Rectal smooth muscle tissue (tissue), 1 donor: ENCODE measurements at regions not wholly inside any gene's neighbourhood (a gene's known extent, or its start where the extent isn't known, plus 50 kb on each side); places are given as distances from the start of the nearest gene placed in this dataset.

Experiments
- H3K27ac ChIP-seq: one replicate; pipeline ENCODE4 v1.7.0; 2013; ENCODE audit warnings: low read depth, low read length, inconsistent platforms
- H3K27me3 ChIP-seq: one replicate; pipeline ENCODE4 v1.7.0; 2013; ENCODE audit warnings: low read length; ENCODE audit not compliant: control insufficient read depth, insufficient read depth
- H3K36me3 ChIP-seq: one replicate; pipeline ENCODE4 v1.7.0; 2013; ENCODE audit warnings: low read length; ENCODE audit not compliant: control insufficient read depth, insufficient read depth
- H3K4me1 ChIP-seq: one replicate; pipeline ENCODE4 v1.7.0; 2013; ENCODE audit warnings: low read length; ENCODE audit not compliant: control insufficient read depth, insufficient read depth
- H3K4me3 ChIP-seq: one replicate; pipeline ENCODE4 v1.7.0; 2013; ENCODE audit warnings: low read length
- H3K9ac ChIP-seq: one replicate; pipeline ENCODE4 v1.7.0; 2013; ENCODE audit warnings: low read length

- H3K4me3 ChIP-seq = no peak overlapping the region
- H3K36me3 ChIP-seq = no peaks in the 10 kb centered on the region
- no peak overlapping the region for H3K27ac ChIP-seq
- H3K4me1 ChIP-seq = no peaks in the 10 kb centered on the region
- no peak overlapping the region for H3K9ac ChIP-seq
- no peaks in the 10 kb centered on the region for H3K27me3 ChIP-seq
These were observed 436.1 kb downstream of the BTBD3 start for GRCh38 chr20:12353842-12354241.

DNA sequence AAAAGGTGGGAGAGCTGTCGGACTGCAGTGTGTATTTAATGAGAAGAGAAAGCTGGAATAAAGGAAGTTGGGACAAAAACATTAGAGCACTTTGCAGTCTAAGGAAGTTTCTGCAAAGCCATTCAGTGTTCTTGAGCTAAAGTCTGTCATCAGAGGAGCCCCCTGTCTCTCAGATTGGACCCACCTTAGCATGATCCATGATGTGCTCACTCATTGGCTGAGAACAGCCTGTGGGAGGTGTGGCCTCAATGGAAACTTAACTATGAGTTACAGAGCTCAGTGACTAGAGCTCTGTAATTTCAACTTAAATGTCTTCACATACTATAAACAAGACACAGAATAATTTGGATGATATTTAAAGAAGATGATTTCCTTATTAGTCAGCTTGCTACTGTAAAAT, 437.0 kb downstream of the BTBD3 start:
- Histone ChIP-seq H3K27ac (no peak overlapping the region), H3K4me1 (no peaks in the 10 kb centered on the region), H3K27me3 (no peaks in the 10 kb centered on the region), H3K36me3 (no peaks in the 10 kb centered on the region), H3K4me3 (no peak overlapping the region), H3K9ac (no peak overlapping the region)

DNA sequence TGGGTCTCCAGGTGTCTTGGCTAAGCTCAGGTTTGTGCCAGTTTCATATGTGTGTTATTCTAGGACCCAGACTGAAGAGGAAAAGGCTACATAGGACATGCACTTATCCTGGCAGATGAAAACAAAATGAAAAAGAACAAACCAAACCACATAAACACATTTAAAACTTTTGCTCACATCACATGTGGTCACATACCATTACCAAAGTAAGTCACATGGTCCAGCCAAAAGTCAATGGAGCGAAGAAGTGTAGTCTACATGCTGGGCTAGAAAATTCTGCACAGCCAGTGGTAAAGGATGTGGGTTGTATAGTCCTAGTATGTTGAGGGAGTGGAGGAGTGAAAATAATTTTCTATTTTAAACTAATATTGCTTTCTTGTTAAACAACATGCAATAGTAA, 437.5 kb downstream of the BTBD3 start:
- Histone ChIP-seq H3K4me1 (no peaks in the 10 kb centered on the region), H3K27ac (no peak overlapping the region), H3K36me3 (no peaks in the 10 kb centered on the region), H3K4me3 (no peak overlapping the region), H3K9ac (no peak overlapping the region), H3K27me3 (no peaks in the 10 kb centered on the region)

DNA sequence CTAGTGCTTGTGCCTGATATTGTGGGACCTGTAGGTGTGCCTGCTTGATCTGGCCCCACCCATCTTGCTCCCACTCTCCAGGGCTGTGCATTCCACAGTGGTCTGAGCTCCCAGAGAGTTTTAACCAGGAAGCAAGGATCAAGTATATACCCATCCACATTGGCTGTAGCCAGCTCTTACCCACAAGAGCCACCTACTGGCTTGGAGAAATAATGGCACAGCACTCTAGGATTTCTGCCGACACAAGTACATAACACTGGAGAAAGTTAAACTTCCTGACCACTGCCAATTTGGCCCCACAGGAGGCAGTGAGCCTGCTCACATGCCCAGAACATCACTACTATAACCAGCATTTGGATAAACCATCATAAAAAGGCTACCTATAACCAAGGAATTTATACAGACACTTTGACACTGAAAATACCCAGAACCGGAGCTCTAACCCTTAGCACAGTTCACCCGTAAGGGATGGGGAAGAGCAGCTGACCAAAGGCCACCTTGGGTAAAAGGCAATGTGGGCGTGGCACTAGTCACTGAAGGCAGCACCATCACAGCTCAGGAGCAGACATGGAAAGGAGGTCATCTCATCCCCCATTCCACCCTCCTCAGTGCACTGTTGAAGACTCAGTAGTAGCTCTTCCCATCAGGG, 440.4 kb downstream of the BTBD3 start:
- H3K27ac ChIP-seq = no peak overlapping the region
- no peaks in the 10 kb centered on the region for H3K4me1 ChIP-seq
- H3K9ac ChIP-seq = no peak overlapping the region
- no peaks in the 10 kb centered on the region for H3K27me3 ChIP-seq
- no peak overlapping the region for H3K4me3 ChIP-seq
- no peaks in the 10 kb centered on the region for H3K36me3 ChIP-seq

DNA sequence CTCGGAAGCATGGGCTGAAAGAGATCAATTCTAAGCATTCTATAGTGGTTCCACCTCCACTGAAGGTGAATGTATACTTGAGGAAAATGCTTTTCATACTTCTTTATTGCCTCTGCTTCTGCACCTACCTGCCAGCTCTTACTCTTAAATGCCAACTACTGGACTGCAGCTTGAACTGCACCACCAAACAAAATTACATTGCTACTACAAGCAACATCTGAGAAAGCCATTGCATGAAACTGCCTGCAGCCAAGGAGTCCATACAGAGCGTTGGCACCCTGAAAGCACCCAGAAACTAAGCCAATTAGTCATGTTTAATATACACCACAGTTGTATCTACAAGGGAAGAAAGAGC, 440.9 kb downstream of the BTBD3 start:
- no peaks in the 10 kb centered on the region for H3K4me1 ChIP-seq
- no peaks in the 10 kb centered on the region for H3K27me3 ChIP-seq
- no peak overlapping the region for H3K9ac ChIP-seq
- no peaks in the 10 kb centered on the region for H3K36me3 ChIP-seq
- H3K27ac ChIP-seq = no peak overlapping the region
- no peak overlapping the region for H3K4me3 ChIP-seq

GRCh38 chr20:12371990-12372389, 454.3 kb downstream of the BTBD3 start:
- no peak overlapping the region for H3K27ac ChIP-seq
- no peak overlapping the region for H3K4me3 ChIP-seq
- H3K36me3 ChIP-seq = no peaks in the 10 kb centered on the region
- no peaks in the 10 kb centered on the region for H3K4me1 ChIP-seq
- H3K27me3 ChIP-seq = no peaks in the 10 kb centered on the region
- no peak overlapping the region for H3K9ac ChIP-seq

DNA sequence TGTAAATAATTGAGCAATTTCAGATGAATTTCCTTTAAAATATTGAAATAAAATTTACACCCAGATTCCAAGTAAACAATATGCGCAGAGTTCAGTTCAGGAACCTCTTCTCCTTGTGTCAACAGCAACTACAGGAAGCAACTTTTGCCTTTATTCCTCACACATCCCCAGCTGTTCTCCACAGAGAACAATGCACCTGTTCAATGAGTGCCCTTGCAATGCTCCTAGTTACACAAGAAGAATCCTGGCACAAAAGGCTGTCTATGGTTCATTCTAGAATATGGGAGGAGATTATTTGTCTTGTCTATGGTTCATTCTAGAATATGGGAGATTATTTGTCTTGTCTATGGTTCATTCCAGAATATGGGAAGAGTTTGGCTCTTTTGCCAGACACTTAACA, 454.9 kb downstream of the BTBD3 start:
- Histone ChIP-seq H3K27ac (no peak overlapping the region), H3K4me1 (no peaks in the 10 kb centered on the region), H3K36me3 (no peaks in the 10 kb centered on the region), H3K27me3 (no peaks in the 10 kb centered on the region), H3K4me3 (no peak overlapping the region), H3K9ac (no peak overlapping the region)

GRCh38 chr20:12375967-12376366, 458.3 kb downstream of the BTBD3 start:
- H3K27me3 ChIP-seq = no peaks in the 10 kb centered on the region
- H3K4me3 ChIP-seq = no peak overlapping the region
- no peaks in the 10 kb centered on the region for H3K36me3 ChIP-seq
- no peaks in the 10 kb centered on the region for H3K4me1 ChIP-seq
- H3K9ac ChIP-seq = no peak overlapping the region
- H3K27ac ChIP-seq = no peak overlapping the region

DNA sequence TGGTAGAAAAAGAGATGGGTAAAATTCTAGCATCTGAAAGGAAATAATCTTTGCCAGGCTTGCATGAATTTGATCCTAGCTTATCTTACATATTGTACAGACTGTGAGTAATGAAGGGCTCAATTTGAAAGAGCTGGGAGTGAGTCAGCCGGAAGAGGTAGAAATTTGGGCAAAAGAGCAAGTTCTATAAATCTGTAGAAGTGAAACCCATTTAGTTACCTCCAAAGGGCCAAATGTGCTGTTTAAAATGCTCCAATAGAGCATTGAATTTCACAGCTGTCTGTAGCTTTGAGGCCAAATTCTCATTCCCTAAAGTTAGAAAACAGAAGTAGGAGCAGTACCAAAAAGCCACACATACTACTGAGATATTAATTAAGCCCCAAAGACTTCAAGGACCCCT, 466.1 kb downstream of the BTBD3 start:
- no peaks in the 10 kb centered on the region for H3K36me3 ChIP-seq
- no peak overlapping the region for H3K9ac ChIP-seq
- no peaks in the 10 kb centered on the region for H3K4me1 ChIP-seq
- no peak overlapping the region for H3K4me3 ChIP-seq
- no peaks in the 10 kb centered on the region for H3K27me3 ChIP-seq
- H3K27ac ChIP-seq = no peak overlapping the region

- H3K4me1 ChIP-seq = no peaks in the 10 kb centered on the region
- H3K9ac ChIP-seq = no peak overlapping the region
- H3K27me3 ChIP-seq = no peaks in the 10 kb centered on the region
- H3K27ac ChIP-seq = no peak overlapping the region
- no peaks in the 10 kb centered on the region for H3K36me3 ChIP-seq
- H3K4me3 ChIP-seq = no peak overlapping the region
These were observed 469.1 kb downstream of the BTBD3 start for GRCh38 chr20:12386821-12387220.

DNA sequence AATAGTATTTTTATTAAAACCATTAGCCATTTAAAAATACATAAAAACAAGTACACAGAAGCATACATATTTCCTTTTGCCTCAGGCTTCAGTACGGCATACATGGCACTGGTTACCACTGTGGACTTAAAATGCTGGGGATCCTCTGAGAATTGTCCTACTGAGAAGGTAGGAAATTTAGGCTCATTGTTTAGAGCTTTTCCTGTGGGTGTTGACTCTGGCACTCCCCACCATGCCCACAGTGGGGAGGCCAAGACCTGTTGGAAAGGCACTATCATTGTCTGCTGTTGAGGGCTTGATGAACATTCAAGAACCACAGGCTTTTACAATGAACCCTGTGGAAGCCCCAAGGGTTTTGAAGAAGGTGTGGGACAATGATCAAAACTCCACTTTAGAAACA, 473.4 kb downstream of the BTBD3 start:
- Histone ChIP-seq H3K27ac (no peak overlapping the region), H3K4me1 (no peaks in the 10 kb centered on the region), H3K9ac (no peak overlapping the region), H3K36me3 (no peaks in the 10 kb centered on the region), H3K27me3 (peaks cover 3% of the 10 kb centered on the region), H3K4me3 (no peak overlapping the region)

- no peaks in the 10 kb centered on the region for H3K36me3 ChIP-seq
- H3K4me3 ChIP-seq = no peak overlapping the region
- H3K27me3 ChIP-seq = peaks cover 3% of the 10 kb centered on the region
- no peaks in the 10 kb centered on the region for H3K4me1 ChIP-seq
- H3K27ac ChIP-seq = no peak overlapping the region
- no peak overlapping the region for H3K9ac ChIP-seq
These were observed 477.1 kb downstream of the BTBD3 start for GRCh38 chr20:12394786-12395185.

DNA sequence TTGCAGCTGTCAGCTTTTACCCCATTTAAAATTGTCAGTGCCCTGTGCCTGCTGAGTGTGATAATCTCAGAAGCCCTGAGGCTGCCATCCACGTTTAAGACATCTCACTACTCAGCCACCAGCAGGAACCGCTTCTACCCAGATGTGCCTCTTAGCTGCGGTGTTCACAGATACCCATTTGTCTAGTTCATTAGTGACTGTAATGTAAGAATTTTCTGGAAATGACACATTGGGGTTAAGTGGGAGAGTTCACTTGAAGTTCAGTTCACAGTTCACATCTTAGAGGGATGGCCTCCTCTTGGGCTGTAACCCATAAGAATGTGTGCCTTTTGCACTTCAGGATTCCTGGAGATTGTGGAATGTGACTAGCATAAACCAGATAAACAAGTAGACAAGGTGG, 477.7 kb downstream of the BTBD3 start:
- no peak overlapping the region for H3K27ac ChIP-seq
- no peak overlapping the region for H3K9ac ChIP-seq
- H3K27me3 ChIP-seq = peaks cover 3% of the 10 kb centered on the region
- no peaks in the 10 kb centered on the region for H3K36me3 ChIP-seq
- no peak overlapping the region for H3K4me3 ChIP-seq
- H3K4me1 ChIP-seq = no peaks in the 10 kb centered on the region
